ENCODE measurements at regions not wholly inside any gene's neighbourhood (a gene's known extent, or its start where the extent isn't known, plus 50 kb on each side); places are given as distances from the start of the nearest gene placed in this dataset.

DNA sequence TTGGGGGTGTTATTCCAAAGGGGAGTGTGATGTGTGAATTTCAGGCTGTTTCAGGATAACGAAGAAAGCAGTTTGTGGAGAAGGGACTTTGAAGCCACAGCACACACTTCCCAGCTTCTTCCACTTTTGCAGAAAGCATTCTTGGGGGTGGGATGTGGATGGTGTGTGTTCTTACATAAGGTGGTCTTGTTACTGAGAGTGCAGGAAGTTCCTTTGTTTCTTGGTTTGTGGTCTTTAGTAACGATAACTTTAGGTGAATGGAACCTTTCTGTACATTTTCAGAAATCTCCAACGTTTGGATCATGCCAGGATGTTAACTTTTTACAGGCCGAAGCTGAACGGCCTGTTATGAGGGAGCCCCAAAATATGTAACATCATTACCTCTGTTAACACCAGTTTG, 251.8 kb downstream of the KCNRG start:
- WGBS, 2 donors, result 58 to 85% methylated on average over 5 of the region's 5 CpGs
- Histone ChIP-seq H3K27me3 (ENCODE audit: control insufficient read depth in 3 of 3, insufficient read depth in 3 of 3, low read length in 2 of 3) (no peaks in the 10 kb centered on the region), H3K9me3 (ENCODE audit: control insufficient read depth in 4 of 4, insufficient read depth in 3 of 4, low read length in 3 of 4) (no peaks in the 10 kb centered on the region), H3K9ac (ENCODE audit: insufficient read depth in 1 of 2, low read length in 2 of 2) (no peak overlapping the region), H3K36me3 (ENCODE audit: control insufficient read depth in 4 of 4, insufficient read depth in 4 of 4, low read length in 4 of 4) (no peaks in the 10 kb centered on the region), H3K4me1 (ENCODE audit: control insufficient read depth in 5 of 5, insufficient read depth in 5 of 5, low read length in 5 of 5) (peaks cover 0 to 3% (median 0%) of the 10 kb centered on the region in 5 donors), H3K4me3 (no peak overlapping the region), H3K27ac (ENCODE audit: low read depth in 1 of 2, low read length in 1 of 2) (no peak overlapping the region)
- no peak for ATAC-seq (ENCODE audit: insufficient read depth, low FRiP score)
- TF ChIP-seq, protein P1, sequence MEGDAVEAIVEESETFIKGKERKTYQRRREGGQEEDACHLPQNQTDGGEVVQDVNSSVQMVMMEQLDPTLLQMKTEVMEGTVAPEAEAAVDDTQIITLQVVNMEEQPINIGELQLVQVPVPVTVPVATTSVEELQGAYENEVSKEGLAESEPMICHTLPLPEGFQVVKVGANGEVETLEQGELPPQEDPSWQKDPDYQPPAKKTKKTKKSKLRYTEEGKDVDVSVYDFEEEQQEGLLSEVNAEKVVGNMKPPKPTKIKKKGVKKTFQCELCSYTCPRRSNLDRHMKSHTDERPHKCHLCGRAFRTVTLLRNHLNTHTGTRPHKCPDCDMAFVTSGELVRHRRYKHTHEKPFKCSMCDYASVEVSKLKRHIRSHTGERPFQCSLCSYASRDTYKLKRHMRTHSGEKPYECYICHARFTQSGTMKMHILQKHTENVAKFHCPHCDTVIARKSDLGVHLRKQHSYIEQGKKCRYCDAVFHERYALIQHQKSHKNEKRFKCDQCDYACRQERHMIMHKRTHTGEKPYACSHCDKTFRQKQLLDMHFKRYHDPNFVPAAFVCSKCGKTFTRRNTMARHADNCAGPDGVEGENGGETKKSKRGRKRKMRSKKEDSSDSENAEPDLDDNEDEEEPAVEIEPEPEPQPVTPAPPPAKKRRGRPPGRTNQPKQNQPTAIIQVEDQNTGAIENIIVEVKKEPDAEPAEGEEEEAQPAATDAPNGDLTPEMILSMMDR (IDR thresholded peaks at IDR 0.05; ENCODE audit: control extremely low read depth, extremely low read depth), result no peak
- DNase-seq, result no peak

GRCh38 chr13:50267917-50268316, 252.7 kb downstream of the KCNRG start:
- Histone ChIP-seq H3K27me3 (ENCODE audit: control insufficient read depth in 3 of 3, insufficient read depth in 3 of 3, low read length in 2 of 3) (no peaks in the 10 kb centered on the region), H3K9me3 (ENCODE audit: control insufficient read depth in 4 of 4, insufficient read depth in 3 of 4, low read length in 3 of 4) (no peaks in the 10 kb centered on the region), H3K4me1 (ENCODE audit: control insufficient read depth in 5 of 5, insufficient read depth in 5 of 5, low read length in 5 of 5) (peaks cover 0 to 3% (median 0%) of the 10 kb centered on the region in 5 donors), H3K4me3 (no peak overlapping the region), H3K27ac (ENCODE audit: low read depth in 1 of 2, low read length in 1 of 2) (no peak overlapping the region), H3K9ac (ENCODE audit: insufficient read depth in 1 of 2, low read length in 2 of 2) (no peak overlapping the region), H3K36me3 (ENCODE audit: control insufficient read depth in 4 of 4, insufficient read depth in 4 of 4, low read length in 4 of 4) (no peaks in the 10 kb centered on the region)
- DNase-seq (no peak), ATAC-seq (ENCODE audit: insufficient read depth, low FRiP score) (no peak)
- TF ChIP-seq, protein P1 (IDR thresholded peaks at IDR 0.05; ENCODE audit: control extremely low read depth, extremely low read depth), result no peak
- WGBS, 2 donors, result 65 to 67% methylated on average over 1 of the region's 1 CpG

DNA sequence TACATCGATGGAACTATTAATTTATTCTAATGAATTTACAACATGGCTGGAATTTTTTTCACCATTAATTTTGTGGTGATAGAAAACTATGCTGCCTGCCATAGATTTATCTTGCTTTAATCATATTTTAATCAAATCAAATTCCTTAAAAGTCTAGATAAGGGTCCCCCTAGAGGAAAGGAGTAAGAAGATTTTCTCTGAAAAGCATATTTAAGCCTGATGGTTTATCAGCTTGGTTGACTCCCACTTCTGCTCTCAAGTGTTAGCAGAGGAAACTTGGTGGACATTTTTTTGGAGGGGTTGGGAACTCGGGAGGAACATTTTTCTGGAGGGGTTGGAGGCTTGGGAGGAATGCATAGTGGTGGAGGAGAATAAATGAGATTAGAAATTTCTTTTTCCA, 253.3 kb downstream of the KCNRG start:
- WGBS, 2 donors, result 76 to 78% methylated on average over 2 of the region's 2 CpGs
- Histone ChIP-seq H3K4me1 (ENCODE audit: control insufficient read depth in 5 of 5, insufficient read depth in 5 of 5, low read length in 5 of 5) (peaks cover 0 to 3% (median 0%) of the 10 kb centered on the region in 5 donors), H3K9ac (ENCODE audit: insufficient read depth in 1 of 2, low read length in 2 of 2) (no peak overlapping the region), H3K36me3 (ENCODE audit: control insufficient read depth in 4 of 4, insufficient read depth in 4 of 4, low read length in 4 of 4) (no peaks in the 10 kb centered on the region), H3K4me3 (no peak overlapping the region), H3K27ac (ENCODE audit: low read depth in 1 of 2, low read length in 1 of 2) (no peak overlapping the region), H3K9me3 (ENCODE audit: control insufficient read depth in 4 of 4, insufficient read depth in 3 of 4, low read length in 3 of 4) (no peaks in the 10 kb centered on the region), H3K27me3 (ENCODE audit: control insufficient read depth in 3 of 3, insufficient read depth in 3 of 3, low read length in 2 of 3) (no peaks in the 10 kb centered on the region)
- ATAC-seq (ENCODE audit: insufficient read depth, low FRiP score) (no peak), DNase-seq (no peak)
- TF ChIP-seq, protein P1 (IDR thresholded peaks at IDR 0.05; ENCODE audit: control extremely low read depth, extremely low read depth), result no peak

- no peak for ATAC-seq (ENCODE audit: insufficient read depth, low FRiP score)
Observed at GRCh38 chr13:50274181-50274580, 258.9 kb downstream of the KCNRG start.

More at GRCh38 chr13:50274181-50274580, 258.9 kb downstream of the KCNRG start:
- Histone ChIP-seq H3K36me3 (ENCODE audit: control insufficient read depth in 4 of 4, insufficient read depth in 4 of 4, low read length in 4 of 4) (no peaks in the 10 kb centered on the region), H3K27me3 (ENCODE audit: control insufficient read depth in 3 of 3, insufficient read depth in 3 of 3, low read length in 2 of 3) (no peaks in the 10 kb centered on the region), H3K27ac (ENCODE audit: low read depth in 1 of 2, low read length in 1 of 2) (no peak overlapping the region), H3K9ac (ENCODE audit: insufficient read depth in 1 of 2, low read length in 2 of 2) (no peak overlapping the region), H3K9me3 (ENCODE audit: control insufficient read depth in 4 of 4, insufficient read depth in 3 of 4, low read length in 3 of 4) (peaks cover 0 to 2% (median 0%) of the 10 kb centered on the region in 4 donors), H3K4me1 (ENCODE audit: control insufficient read depth in 5 of 5, insufficient read depth in 5 of 5, low read length in 5 of 5) (peaks cover 0 to 2% (median 0%) of the 10 kb centered on the region in 5 donors), H3K4me3 (no peak overlapping the region)
- TF ChIP-seq, protein P1 (IDR thresholded peaks at IDR 0.05; ENCODE audit: control extremely low read depth, extremely low read depth), result no peak
- WGBS, 2 donors, result 93 to 100% methylated on average over 1 of the region's 1 CpG
- DNase-seq, result no peak

Data from lung (tissue), 11 donors.